HepG2 (cell line): ENCODE measurements at regions not wholly inside any gene's neighbourhood (a gene's known extent, or its start where the extent isn't known, plus 50 kb on each side); places are given as distances from the start of the nearest gene placed in this dataset.

Source experiments
- ATAC-seq: fragments of 200-7000 bp; cut with Tn5 transposase; 3 replicates; pipeline ENCODE4 v1.9.1; 2020; ENCODE audit warnings: mild to moderate bottlenecking, moderate library complexity
- BruUV-seq: library from RNA; stranded (reverse); fragments of 400-500 nt; replicated peaks from 2 replicates; lab custom pipeline; 2021; lab: Mats Ljungman, UMichigan
- CTCF ChIA-PET: fragments of 300-600 bp; formaldehyde crosslinking; extraction: SDS; loops from one replicate; lab custom pipeline; 2021; ENCODE audit warnings: low total read pairs, inconsistent platforms, low intra/inter-chr PET ratio; lab: Yijun Ruan, JAX
- POLR2A ChIA-PET: fragments of 350-600 bp; sonication (Branson Sonifier 250); formaldehyde crosslinking; loops from one replicate; lab custom pipeline; 2020; ENCODE audit warnings: antibody characterized with exemption, inconsistent platforms; lab: Yijun Ruan, JAX
- DNase-seq: peaks from one replicate; pipeline ENCODE4 v3.0.0-alpha.2; 2015; ENCODE audit warnings: low spot score
- FAIRE-seq: peaks from 3 replicates; lab custom pipeline; 2011; peaks lifted over from hg19 to GRCh38; lab: Jason Lieb, UNC
- H2AFZ ChIP-seq: one replicate; pipeline ENCODE4 v1.6.1; 2011; ENCODE audit warnings: low read length, inconsistent platforms
- H3K27ac ChIP-seq: fragments of 300-600 bp; 3 replicates; pipeline ENCODE4 v1.8.0; 2011; ENCODE audit warnings: mixed run types, mild to moderate bottlenecking, mixed read lengths, low read length, inconsistent platforms; ENCODE audit not compliant: insufficient read depth; ENCODE audit errors: extremely low read length
- H3K27me3 ChIP-seq, 2 experiments: fragments of 200-600 bp in 1 of 2; 2 replicates in 1 of 2; 3 replicates in 1 of 2; pipeline versions ENCODE4 v1.6.0 to v1.8.0; 2011; ENCODE audit warnings: low read length in 2 of 2, mild to moderate bottlenecking in 2 of 2, moderate library complexity in 2 of 2, inconsistent platforms in 1 of 2; ENCODE audit not compliant: insufficient read depth in 2 of 2, control insufficient read depth in 1 of 2
- H3K36me3 ChIP-seq, 2 experiments: fragments of 200-600 bp in 1 of 2; replicated peaks in 1 of 2; 2 replicates in 1 of 2; 3 replicates in 1 of 2; pipeline versions ENCODE4 v1.5.1 to v1.8.0; 2011; ENCODE audit warnings: low read length in 2 of 2, inconsistent platforms in 1 of 2; ENCODE audit not compliant: insufficient read depth in 2 of 2, control insufficient read depth in 1 of 2
- H3K4me1 ChIP-seq: 2 replicates; pipeline ENCODE4 v1.5.1; 2012; ENCODE audit warnings: low read length, inconsistent platforms; ENCODE audit not compliant: insufficient read depth
- H3K4me2 ChIP-seq: 2 replicates; pipeline ENCODE4 v1.6.0; 2011; ENCODE audit warnings: low read depth, low read length, inconsistent platforms
- H3K4me3 ChIP-seq, 3 experiments: fragments of 200-600 bp in 1 of 3; sonication (generic), shearing (Covaris generic) in 1 of 3; replicated peaks in 1 of 3; 2 replicates each; pipeline ENCODE4 v1.5.1; 2011 to 2016; ENCODE audit warnings: low read length in 3 of 3, inconsistent platforms in 2 of 3, low read depth in 2 of 3, mild to moderate bottlenecking in 2 of 3, control low read depth in 1 of 3, mixed read lengths in 1 of 3; ENCODE audit not compliant: insufficient read depth in 1 of 3
- H3K79me2 ChIP-seq: one replicate; pipeline ENCODE4 v1.6.1; 2011; ENCODE audit warnings: low read length, inconsistent platforms; ENCODE audit not compliant: insufficient read depth
- H3K9ac ChIP-seq: 2 replicates; pipeline ENCODE4 v1.6.0; 2011; ENCODE audit warnings: mild to moderate bottlenecking, low read depth, low read length, inconsistent platforms; ENCODE audit not compliant: insufficient read depth
- H3K9me3 ChIP-seq: 2 replicates; pipeline ENCODE4 v1.5.1; 2012; ENCODE audit warnings: mild to moderate bottlenecking, low read length
- H4K20me1 ChIP-seq: 2 replicates; pipeline ENCODE4 v1.6.0; 2011; ENCODE audit warnings: inconsistent platforms, mild to moderate bottlenecking, low read length, moderate library complexity; ENCODE audit not compliant: insufficient read depth
- CHCHD3 ChIP-seq: sonication (generic); formaldehyde crosslinking; IDR thresholded peaks from 2 replicates; pipeline ENCODE4 v1.8.0; 2022; ENCODE audit warnings: mild to moderate bottlenecking, missing genetic modification reagents, moderate library complexity
- DBP ChIP-seq: sonication (generic); formaldehyde crosslinking; IDR thresholded peaks from 2 replicates; pipeline ENCODE4 v1.4.0; 2020; ENCODE audit warnings: missing genetic modification reagents; ENCODE audit errors: not compliant biosample characterization
- ESRRA ChIP-seq: sonication (generic); formaldehyde crosslinking; IDR thresholded peaks from 2 replicates; pipeline ENCODE4 v1.5.1; 2020; ENCODE audit warnings: mild to moderate bottlenecking, low read depth, missing genetic modification reagents
- MTA1 ChIP-seq: sonication (generic); formaldehyde crosslinking; IDR thresholded peaks from 2 replicates; pipeline ENCODE4 v1.4.0; 2020; ENCODE audit warnings: missing genetic modification reagents, mild to moderate bottlenecking, borderline replicate concordance
- MTF1 ChIP-seq: sonication (generic); formaldehyde crosslinking; IDR thresholded peaks from 2 replicates; pipeline ENCODE4 v1.5.0; 2020; ENCODE audit warnings: missing genetic modification reagents
- NKX3-1 ChIP-seq: sonication (generic); formaldehyde crosslinking; IDR thresholded peaks from 2 replicates; pipeline ENCODE4 v1.5.0; 2020; ENCODE audit warnings: missing genetic modification reagents
- PAWR ChIP-seq: sonication (generic); formaldehyde crosslinking; IDR thresholded peaks from 2 replicates; pipeline ENCODE4 v1.4.0; 2020; ENCODE audit warnings: missing genetic modification reagents, mild to moderate bottlenecking, borderline replicate concordance
- PRPF4 ChIP-seq: fragments of 200-400 bp; formaldehyde crosslinking; IDR thresholded peaks from 2 replicates; pipeline ENCODE4 v1.6.1; 2016; ENCODE audit warnings: low read length, low read depth; ENCODE audit not compliant: poor library complexity, severe bottlenecking
- RBM22 ChIP-seq: fragments of 200-400 bp; formaldehyde crosslinking; optimal IDR thresholded peaks from 2 replicates; pipeline ENCODE3; 2017; ENCODE audit warnings: mild to moderate bottlenecking, low read length, moderate library complexity
- SALL2 ChIP-seq: sonication (generic); formaldehyde crosslinking; IDR thresholded peaks from 2 replicates; pipeline ENCODE4 v1.8.1; 2023; ENCODE audit warnings: mild to moderate bottlenecking, missing genetic modification reagents, inconsistent platforms
- TOPORS ChIP-seq: sonication (generic); formaldehyde crosslinking; IDR thresholded peaks from 2 replicates; pipeline ENCODE4 v1.8.0; 2023; ENCODE audit warnings: mild to moderate bottlenecking, missing genetic modification reagents
- ZNF17 ChIP-seq: sonication (generic); formaldehyde crosslinking; IDR thresholded peaks from 2 replicates; pipeline ENCODE4 v1.5.0; 2020; ENCODE audit warnings: mild to moderate bottlenecking, missing genetic modification reagents
- ZNF251 ChIP-seq: sonication (generic); formaldehyde crosslinking; IDR thresholded peaks from 2 replicates; pipeline ENCODE4 v1.9.0; 2021; ENCODE audit warnings: mild to moderate bottlenecking, missing genetic modification reagents
- ZNF512 ChIP-seq: sonication (generic); formaldehyde crosslinking; IDR thresholded peaks from 2 replicates; pipeline ENCODE4 v1.4.0; 2020; ENCODE audit warnings: mild to moderate bottlenecking, missing genetic modification reagents
- WGBS: methylation state at CpG from one replicate; pipeline ENCODE4 v1.1.6; 2017; ENCODE audit warnings: low lambda C conversion rate; 5-methylcytosine and 5-hydroxymethylcytosine counted together
- in situ Hi-C: cut with HindIII; loops from 2 replicates; pipeline ENCODE4 v1.10.0; 2017; ENCODE audit warnings: low pct_unique_long_range_greater_than_20kb; ENCODE audit not compliant: extremely low pct_ligation_motif_present
- intact Hi-C: fragments of 100-400 bp; cut with micrococcal nuclease; formaldehyde crosslinking; loops from one replicate; pipeline ENCODE4 v1.10.0; 2022; ENCODE audit not compliant: unreplicated experiment

- Histone ChIP-seq H3K27me3 (peaks cover 2 to 15% of the 10 kb centered on the region in 2 experiments; a peak in 3 of 5 replicates), H3K36me3 (no peaks in the 10 kb centered on the region), H3K4me3 (no peak overlapping the region), H4K20me1 (no peaks in the 10 kb centered on the region), H3K4me2 (no peak overlapping the region), H3K4me1 (no peaks in the 10 kb centered on the region), H3K9ac (no peak overlapping the region), H2AFZ (no peak overlapping the region), H3K9me3 (no peaks in the 10 kb centered on the region), H3K27ac (no peak overlapping the region), H3K79me2 (no peaks in the 10 kb centered on the region)
- intact Hi-C loops (no loop called here), in situ Hi-C loops (no loop called here)
- DNase-seq (no peak), ATAC-seq (no peak), FAIRE-seq (no peak)
- 14% methylated on average over 4 of the region's 4 CpGs for WGBS
- ChIA-PET CTCF (no interaction called here), POLR2A (no interaction called here)
- no peak for TF ChIP-seq RBM22
- TF ChIP-seq PAWR (CRISPR knock-in tag) = no peak
- TF ChIP-seq SALL2 = no peak
- no peak for TF ChIP-seq MTA1 (CRISPR knock-in tag)
- no peak for TF ChIP-seq MTF1 (CRISPR knock-in tag)
- TF ChIP-seq PRPF4 = no peak
- TF ChIP-seq ZNF512 (CRISPR knock-in tag) = no peak
- TF ChIP-seq ZNF251 (CRISPR knock-in tag) = no peak
- TF ChIP-seq ESRRA (CRISPR knock-in tag) = no peak
- TF ChIP-seq TOPORS (CRISPR knock-in tag) = no peak
- TF ChIP-seq NKX3-1 (CRISPR knock-in tag) = no peak
- no peak for TF ChIP-seq DBP (CRISPR knock-in tag)
- TF ChIP-seq ZNF17 (CRISPR knock-in tag) = no peak
- no peak for TF ChIP-seq CHCHD3 (CRISPR knock-in tag)
- BruUV-seq = no TSS peak
Measured at GRCh38 chr10:47113907-47114500, 186.0 kb upstream of the GDF10 start.
